IPS DF 6.9 (cell line): ENCODE measurements at regions not wholly inside any gene's neighbourhood (a gene's known extent, or its start where the extent isn't known, plus 50 kb on each side); places are given as distances from the start of the nearest gene placed in this dataset.
"Not testable (repeated sequence)": the region's sequence is repeated elsewhere in the genome, so short reads cannot be mapped to it uniquely, and the experiment has no call there.

Source experiments
- DNase-seq: peaks from one replicate; pipeline ENCODE4 v3.0.0-alpha.2; 2013; ENCODE audit warnings: low read depth, low spot score
- H3K27ac ChIP-seq: one replicate; pipeline ENCODE4 v1.5.1; 2013; ENCODE audit warnings: low read length, control low read depth
- H3K27me3 ChIP-seq: 2 replicates; pipeline ENCODE4 v1.6.1; 2013; ENCODE audit warnings: mild to moderate bottlenecking, low read length; ENCODE audit not compliant: control insufficient read depth, insufficient read depth
- H3K36me3 ChIP-seq: 2 replicates; pipeline ENCODE4 v1.6.1; 2013; ENCODE audit warnings: low read length; ENCODE audit not compliant: control insufficient read depth, insufficient read depth
- H3K4me1 ChIP-seq: 2 replicates; pipeline ENCODE4 v1.6.1; 2013; ENCODE audit warnings: low read length; ENCODE audit not compliant: control insufficient read depth, insufficient read depth
- H3K4me3 ChIP-seq: 2 replicates; pipeline ENCODE4 v1.5.1; 2013; ENCODE audit warnings: mild to moderate bottlenecking, low read length
- H3K9me3 ChIP-seq: 2 replicates; pipeline ENCODE4 v1.6.1; 2013; ENCODE audit warnings: low read length, inconsistent platforms; ENCODE audit not compliant: control insufficient read depth, insufficient read depth
- WGBS: extraction: QIAGEN DNeasy Blood & Tissue Kit; methylation state at CpG from one replicate; pipeline ENCODE4 v1.1.7; 2013; ENCODE audit warnings: mixed read lengths, missing lambda C conversion rate; ENCODE audit not compliant: insufficient read length, insufficient coverage; 5-methylcytosine and 5-hydroxymethylcytosine counted together

- Histone ChIP-seq H3K27ac (no peak overlapping the region), H3K9me3 (no peaks in the 10 kb centered on the region), H3K36me3 (no peaks in the 10 kb centered on the region), H3K27me3 (no peaks in the 10 kb centered on the region), H3K4me3 (no peak overlapping the region), H3K4me1 (no peaks in the 10 kb centered on the region)
- WGBS = no CpG with 5 or more reads among the region's 5 CpGs
- no peak for DNase-seq
Measured at GRCh38 chr2:16437189-16437588, 228.4 kb downstream of the CYRIA start.

GRCh38 chr2:16434393-16434792 lies 231.2 kb downstream of the CYRIA start:
- H3K4me3 ChIP-seq = no peak overlapping the region
- H3K36me3 ChIP-seq = no peaks in the 10 kb centered on the region
- WGBS = no CpG with 5 or more reads among the region's 2 CpGs

DNA sequence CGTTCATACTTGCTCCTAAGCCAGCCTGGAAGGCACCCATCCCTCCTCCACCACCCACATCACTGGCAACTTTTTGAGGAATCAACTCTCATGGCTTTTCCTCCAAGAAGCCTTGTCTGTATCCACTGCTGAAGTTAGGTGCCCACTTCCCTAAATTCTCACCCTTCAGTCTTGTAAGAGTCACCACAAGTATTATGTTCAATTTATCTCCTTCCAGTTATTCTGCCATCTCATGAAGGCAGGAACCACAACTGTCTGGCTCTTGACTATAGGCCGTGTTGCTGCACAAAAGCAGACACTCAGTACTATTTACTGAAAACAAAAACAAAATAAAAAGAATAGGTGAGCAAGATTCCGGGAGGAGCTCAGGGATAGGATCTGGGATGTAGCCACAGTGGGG lies 234.8 kb downstream of the CYRIA start:
- DNase-seq = no peak
- Histone ChIP-seq H3K36me3 (no peaks in the 10 kb centered on the region), H3K4me3 (no peak overlapping the region), H3K4me1 (no peaks in the 10 kb centered on the region), H3K9me3 (no peaks in the 10 kb centered on the region), H3K27ac (no peak overlapping the region), H3K27me3 (no peaks in the 10 kb centered on the region)
- WGBS = no CpG with 5 or more reads among the region's 3 CpGs

More at GRCh38 chr2:16434393-16434792, 231.2 kb downstream of the CYRIA start:
- no peak overlapping the region for H3K27ac ChIP-seq
- H3K27me3 ChIP-seq = no peaks in the 10 kb centered on the region
- DNase-seq = no peak
- H3K4me1 ChIP-seq = no peaks in the 10 kb centered on the region
- H3K9me3 ChIP-seq = no peaks in the 10 kb centered on the region

DNA sequence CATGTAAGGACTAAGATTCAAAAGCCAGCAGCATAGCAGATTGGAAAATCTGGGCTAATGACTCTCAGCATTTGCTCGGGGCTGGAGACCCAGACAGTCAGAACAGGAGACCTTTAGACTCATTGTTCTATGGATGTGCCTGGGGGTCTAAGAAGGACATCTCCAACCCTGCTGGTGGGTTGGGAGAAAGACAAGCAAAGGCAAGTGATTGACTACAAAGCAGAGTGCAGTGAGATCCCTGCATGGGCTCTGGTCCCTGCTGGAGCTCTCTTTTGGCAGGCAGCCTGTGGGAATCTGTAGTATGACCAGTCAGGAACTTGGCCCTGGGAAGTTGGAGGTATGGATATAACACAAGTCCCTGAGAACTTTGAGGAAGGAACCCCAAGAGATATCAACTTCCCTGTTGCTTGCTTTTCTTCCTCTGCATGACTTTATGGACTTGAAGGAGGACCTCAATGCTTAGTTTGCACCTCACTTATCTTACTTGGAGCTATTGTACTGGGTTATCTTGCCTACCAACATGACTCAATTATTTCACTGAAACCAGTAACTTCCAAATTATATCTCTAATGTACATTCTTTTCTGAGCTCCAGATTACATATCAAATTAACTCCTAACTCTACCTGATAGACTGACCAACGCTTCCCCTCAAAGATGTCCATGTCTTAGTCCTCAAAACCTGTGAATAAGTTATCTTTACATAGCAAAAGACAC lies 236.0 kb downstream of the CYRIA start:
- Histone ChIP-seq H3K27me3 (no peaks in the 10 kb centered on the region), H3K4me3 (no peak overlapping the region), H3K36me3 (no peaks in the 10 kb centered on the region), H3K9me3 (no peaks in the 10 kb centered on the region), H3K27ac (no peak overlapping the region), H3K4me1 (no peaks in the 10 kb centered on the region)
- DNase-seq = no peak
- no CpG with 5 or more reads among the region's 2 CpGs for WGBS

GRCh38 chr2:16429002-16429401 lies 236.6 kb downstream of the CYRIA start:
- H3K4me1 ChIP-seq = no peaks in the 10 kb centered on the region
- H3K4me3 ChIP-seq = no peak overlapping the region
- H3K27me3 ChIP-seq = no peaks in the 10 kb centered on the region
- H3K9me3 ChIP-seq = no peaks in the 10 kb centered on the region
- no peak overlapping the region for H3K27ac ChIP-seq
- no peak for DNase-seq
- H3K36me3 ChIP-seq = no peaks in the 10 kb centered on the region
- WGBS = no CpG with 5 or more reads among the region's 2 CpGs

DNA sequence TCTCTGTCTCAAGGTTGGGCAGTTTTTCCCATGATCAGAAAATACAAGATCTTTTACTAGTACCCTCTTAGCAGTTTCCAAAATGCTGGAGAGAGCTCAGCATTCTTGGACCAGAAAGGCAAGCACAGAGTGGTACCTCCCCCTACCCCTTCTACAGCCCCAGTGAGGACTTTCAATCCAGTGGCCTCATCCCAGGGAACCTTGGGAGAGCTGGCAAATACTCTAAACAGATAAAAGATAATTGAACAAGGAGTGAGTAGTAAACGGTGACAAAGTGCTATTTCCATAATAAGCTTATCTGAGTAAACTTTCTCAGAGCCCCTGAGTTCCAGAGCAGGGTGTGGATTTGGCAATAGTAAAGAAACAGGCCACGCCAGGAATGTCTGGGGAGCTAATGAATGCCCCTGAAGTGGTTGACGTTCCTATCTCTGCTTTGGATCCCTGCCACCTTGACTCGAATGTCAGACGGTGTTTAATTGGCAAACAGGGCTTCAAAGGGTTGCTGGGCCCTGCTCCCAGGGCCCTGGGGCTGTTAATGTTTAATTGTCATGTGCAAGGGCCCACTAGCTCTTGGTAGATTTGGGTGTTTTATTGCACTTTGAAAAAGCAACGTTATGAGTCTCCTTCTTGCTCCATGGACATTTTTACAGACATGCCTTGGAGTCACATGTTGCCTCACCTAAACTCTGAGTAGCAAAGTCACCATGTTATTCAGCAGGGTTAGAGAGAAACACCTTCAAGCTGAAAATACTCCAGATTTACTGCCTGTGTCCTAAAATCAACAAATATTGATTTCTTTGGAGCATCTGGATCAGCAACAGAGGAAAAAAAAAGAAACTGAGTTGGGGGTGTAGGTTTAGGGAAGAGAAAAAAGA lies 239.9 kb downstream of the CYRIA start:
- H3K9me3 ChIP-seq = no peaks in the 10 kb centered on the region
- no peak overlapping the region for H3K4me3 ChIP-seq

GRCh38 chr2:16420421-16420820 lies 245.2 kb downstream of the CYRIA start:
- no peaks in the 10 kb centered on the region for H3K4me1 ChIP-seq
- no peaks in the 10 kb centered on the region for H3K36me3 ChIP-seq
- no peak overlapping the region for H3K4me3 ChIP-seq
- WGBS = no CpG with 5 or more reads among the region's 1 CpG
- no peaks in the 10 kb centered on the region for H3K9me3 ChIP-seq
- no peaks in the 10 kb centered on the region for H3K27me3 ChIP-seq
- no peak overlapping the region for H3K27ac ChIP-seq
- DNase-seq = no peak

More for the DNA sequence above, 239.9 kb downstream of the CYRIA start:
- Histone ChIP-seq H3K27ac (no peak overlapping the region), H3K36me3 (no peaks in the 10 kb centered on the region), H3K4me1 (no peaks in the 10 kb centered on the region), H3K27me3 (no peaks in the 10 kb centered on the region)
- no CpG with 5 or more reads among the region's 6 CpGs for WGBS
- DNase-seq = no peak

GRCh38 chr2:16417726-16418125 lies 247.9 kb downstream of the CYRIA start:
- Histone ChIP-seq H3K27me3 (no peaks in the 10 kb centered on the region), H3K27ac (no peak overlapping the region), H3K36me3 (no peaks in the 10 kb centered on the region), H3K4me1 (no peaks in the 10 kb centered on the region), H3K9me3 (no peaks in the 10 kb centered on the region), H3K4me3 (no peak overlapping the region)
- no CpG with 5 or more reads among the region's 3 CpGs for WGBS
- no peak for DNase-seq

GRCh38 chr2:16416651-16417050 lies 249.0 kb downstream of the CYRIA start:
- H3K4me1 ChIP-seq = no peaks in the 10 kb centered on the region
- H3K36me3 ChIP-seq = no peaks in the 10 kb centered on the region
- WGBS = no CpG with 5 or more reads among the region's 3 CpGs
- no peaks in the 10 kb centered on the region for H3K27me3 ChIP-seq
- DNase-seq = no peak
- no peak overlapping the region for H3K4me3 ChIP-seq
- H3K27ac ChIP-seq = no peak overlapping the region
- no peaks in the 10 kb centered on the region for H3K9me3 ChIP-seq

- H3K27ac ChIP-seq, DNase-seq, H3K4me3 ChIP-seq, H3K9me3 ChIP-seq, H3K36me3 ChIP-seq, H3K4me1 ChIP-seq, H3K27me3 ChIP-seq: not testable (repeated sequence)
- no CpG with 5 or more reads among the region's 6 CpGs for WGBS
Measured at GRCh38 chr2:16415861-16416260, 249.8 kb downstream of the CYRIA start.
